Fibroblast of lung (primary cell): ENCODE measurements at regions not wholly inside any gene's neighbourhood (a gene's known extent, or its start where the extent isn't known, plus 50 kb on each side); places are given as distances from the start of the nearest gene placed in this dataset.

Experiments used
- CTCF ChIP-seq, 2 donors: IDR thresholded peaks in 1 of 2; conservative IDR thresholded peaks in 1 of 2; 1 replicate in 1 of 2; 2 replicates in 1 of 2; pipeline ENCODE4 v1.5.1; 2011 to 2012; ENCODE audit warnings: low read length in 2 of 2, control low read depth in 1 of 2, inconsistent platforms in 1 of 2, low read depth in 1 of 2, mild to moderate bottlenecking in 1 of 2
- EZH2 ChIP-seq: IDR thresholded peaks from 2 replicates; pipeline ENCODE4 v1.5.1; 2012; ENCODE audit warnings: low read length, control low read depth, mild to moderate bottlenecking; ENCODE audit errors: missing control alignments

- TF ChIP-seq CTCF (conservative IDR thresholded peaks at IDR 0.05 in 1 of 2, IDR thresholded peaks at IDR 0.05 in 1 of 2; ENCODE audit: low read depth in 1 of 2, low read length in 2 of 2) (no peak), EZH2 (no peak)
Observed at GRCh38 chr3:107220538-107220937, 156.7 kb upstream of the CCDC54 start.
